Gastroesophageal sphincter (tissue), 4 donors: ENCODE measurements at regions not wholly inside any gene's neighbourhood (a gene's known extent, or its start where the extent isn't known, plus 50 kb on each side); places are given as distances from the start of the nearest gene placed in this dataset.

ENCODE experiments used
- ATAC-seq: fragments of 150-250 bp; one replicate; pipeline ENCODE4 v1.9.1; 2016; ENCODE audit warnings: mild to moderate bottlenecking, moderate library complexity
- H3K27ac ChIP-seq, 4 donors: fragments of 200-600 bp; sonication (generic) in 3 of 4; 1 replicate in 3 of 4; 2 replicates in 1 of 4; pipeline ENCODE4 v1.5.1; 2016 to 2019
- H3K27me3 ChIP-seq: fragments of 200-600 bp; sonication (generic); one replicate; pipeline ENCODE4 v1.5.1; 2019
- H3K36me3 ChIP-seq, 2 donors: fragments of 200-600 bp; sonication (generic); one replicate each; pipeline ENCODE4 v1.5.1; 2019; ENCODE audit warnings: control low read depth in 1 of 2
- H3K4me1 ChIP-seq, 3 donors: fragments of 200-600 bp; sonication (generic); 1 replicate in 2 of 3; 2 replicates in 1 of 3; pipeline ENCODE4 v1.5.1; 2016 to 2019; ENCODE audit warnings: control low read depth in 2 of 3
- H3K4me3 ChIP-seq, 2 donors: fragments of 200-600 bp; sonication (generic); one replicate each; pipeline ENCODE4 v1.5.1; 2019; ENCODE audit warnings: mild to moderate bottlenecking in 1 of 2, moderate library complexity in 1 of 2
- H3K9me3 ChIP-seq, 3 donors: fragments of 200-600 bp; sonication (generic); one replicate each; pipeline ENCODE4 v1.5.1; 2017 to 2019; ENCODE audit warnings: control low read depth in 2 of 3
- EP300 ChIP-seq: sonication (generic); formaldehyde crosslinking; IDR thresholded peaks from one replicate; pipeline ENCODE4 v1.6.1; 2017; ENCODE audit warnings: antibody characterized with exemption, mild to moderate bottlenecking
- POLR2A ChIP-seq, 2 donors: fragments of 450-650 bp; IDR thresholded peaks; one replicate each; pipeline ENCODE4 v1.6.1; 2017; ENCODE audit warnings: antibody characterized with exemption in 2 of 2, mild to moderate bottlenecking in 2 of 2, moderate library complexity in 1 of 2
- POLR2AphosphoS5 ChIP-seq: sonication (generic); formaldehyde crosslinking; IDR thresholded peaks from one replicate; pipeline ENCODE4 v1.6.1; 2017; ENCODE audit warnings: antibody characterized with exemption
- WGBS, 2 donors: methylation state at CpG; one replicate each; pipeline ENCODE4 v1.1.5; 2018; ENCODE audit warnings: low coverage in 1 of 2; 5-methylcytosine and 5-hydroxymethylcytosine counted together
- TF ChIP-seq, protein P1 (sequence below), 4 experiments: fragments of 200-600 bp in 2 of 4; fragments of 450-650 bp in 2 of 4; sonication (generic) in 1 of 4; IDR thresholded peaks; one replicate each; pipeline ENCODE4 v1.5.1; 2017 to 2019; ENCODE audit warnings: antibody characterized with exemption in 4 of 4, mild to moderate bottlenecking in 2 of 4, moderate library complexity in 2 of 4

DNA sequence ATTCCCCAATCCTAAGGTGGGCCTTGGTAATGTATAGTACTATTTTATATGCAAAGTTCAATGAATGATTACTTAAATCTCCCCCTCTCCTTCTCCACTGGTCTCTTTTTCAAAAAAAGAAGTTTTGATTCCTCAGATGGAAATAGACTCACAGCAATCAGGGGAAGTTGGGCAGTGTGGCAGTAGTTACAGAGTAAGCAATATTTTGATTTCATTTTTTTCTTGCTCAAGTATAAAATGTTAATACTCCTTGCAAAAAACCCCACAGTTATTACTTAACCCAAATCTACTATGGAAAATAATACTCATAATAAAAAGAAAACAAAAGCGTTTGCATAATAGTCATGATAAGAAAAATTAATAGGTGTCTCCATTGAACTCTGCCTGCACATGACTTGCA lies 56.9 kb upstream of the CXCL8 start:
- no peaks in the 10 kb centered on the region for H3K4me1 ChIP-seq
- no peaks in the 10 kb centered on the region for H3K36me3 ChIP-seq
- TF ChIP-seq EP300 = no peak
- TF ChIP-seq POLR2A (IDR thresholded peaks at IDR 0.05) = no peak
- TF ChIP-seq, protein P1, sequence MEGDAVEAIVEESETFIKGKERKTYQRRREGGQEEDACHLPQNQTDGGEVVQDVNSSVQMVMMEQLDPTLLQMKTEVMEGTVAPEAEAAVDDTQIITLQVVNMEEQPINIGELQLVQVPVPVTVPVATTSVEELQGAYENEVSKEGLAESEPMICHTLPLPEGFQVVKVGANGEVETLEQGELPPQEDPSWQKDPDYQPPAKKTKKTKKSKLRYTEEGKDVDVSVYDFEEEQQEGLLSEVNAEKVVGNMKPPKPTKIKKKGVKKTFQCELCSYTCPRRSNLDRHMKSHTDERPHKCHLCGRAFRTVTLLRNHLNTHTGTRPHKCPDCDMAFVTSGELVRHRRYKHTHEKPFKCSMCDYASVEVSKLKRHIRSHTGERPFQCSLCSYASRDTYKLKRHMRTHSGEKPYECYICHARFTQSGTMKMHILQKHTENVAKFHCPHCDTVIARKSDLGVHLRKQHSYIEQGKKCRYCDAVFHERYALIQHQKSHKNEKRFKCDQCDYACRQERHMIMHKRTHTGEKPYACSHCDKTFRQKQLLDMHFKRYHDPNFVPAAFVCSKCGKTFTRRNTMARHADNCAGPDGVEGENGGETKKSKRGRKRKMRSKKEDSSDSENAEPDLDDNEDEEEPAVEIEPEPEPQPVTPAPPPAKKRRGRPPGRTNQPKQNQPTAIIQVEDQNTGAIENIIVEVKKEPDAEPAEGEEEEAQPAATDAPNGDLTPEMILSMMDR (IDR thresholded peaks at IDR 0.05) = no peak
- TF ChIP-seq POLR2AphosphoS5 = no peak
- 90 to 93% methylated on average over 1 of the region's 1 CpG for WGBS, 2 donors
- H3K9me3 ChIP-seq = no peaks in the 10 kb centered on the region
- H3K4me3 ChIP-seq = no peak overlapping the region
- no peaks in the 10 kb centered on the region for H3K27me3 ChIP-seq
- no peak overlapping the region for H3K27ac ChIP-seq
- no peak for ATAC-seq

DNA sequence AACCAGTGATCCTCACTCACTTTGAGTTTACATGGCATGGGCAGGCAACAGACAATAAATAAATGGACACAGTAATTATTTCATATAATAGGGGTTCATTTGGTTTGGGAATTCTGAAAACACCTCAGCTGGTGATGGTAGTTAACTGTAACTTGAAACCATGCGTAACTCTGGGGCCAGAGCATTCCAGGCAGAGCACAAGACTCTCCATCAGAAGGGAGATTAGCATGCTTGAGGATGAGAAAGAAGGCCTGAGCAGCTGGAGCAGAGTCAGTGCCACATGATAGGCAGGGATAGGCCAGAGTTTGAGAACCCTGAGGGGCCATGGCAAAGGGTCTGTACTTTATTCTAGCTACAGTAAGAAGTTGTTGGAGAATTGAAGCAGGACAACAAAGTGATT lies 56.3 kb upstream of the CXCL8 start:
- 0% methylated on average over 1 of the region's 1 CpG for WGBS, 2 donors
- Histone ChIP-seq H3K4me1 (no peaks in the 10 kb centered on the region), H3K36me3 (no peaks in the 10 kb centered on the region), H3K9me3 (no peaks in the 10 kb centered on the region), H3K27me3 (no peaks in the 10 kb centered on the region), H3K4me3 (no peak overlapping the region), H3K27ac (no peak overlapping the region)
- no peak for ATAC-seq
- TF ChIP-seq POLR2A (IDR thresholded peaks at IDR 0.05) (no peak), POLR2AphosphoS5 (no peak), EP300 (no peak)
- TF ChIP-seq, protein P1 (IDR thresholded peaks at IDR 0.05) = no peak

DNA sequence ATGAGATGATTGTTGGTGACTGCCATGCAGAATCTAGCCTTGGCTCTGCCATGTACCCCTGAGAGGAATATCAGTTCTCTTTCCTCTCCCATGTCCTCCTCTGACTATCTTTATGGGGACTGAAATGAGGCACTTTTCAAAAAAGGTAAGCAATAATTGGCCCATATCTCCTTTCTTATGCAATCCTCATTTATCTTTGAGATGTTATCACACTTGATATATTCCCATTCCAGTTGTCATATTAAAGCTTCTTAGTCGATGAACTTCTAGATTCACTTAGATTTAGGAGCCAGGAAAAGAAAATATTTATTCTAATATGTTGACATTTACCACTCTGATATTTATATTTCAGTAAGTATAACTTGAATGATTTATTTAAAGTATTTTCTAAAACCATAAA lies 55.3 kb upstream of the CXCL8 start:
- Histone ChIP-seq H3K36me3 (no peaks in the 10 kb centered on the region), H3K4me1 (no peaks in the 10 kb centered on the region), H3K4me3 (no peak overlapping the region), H3K27me3 (no peaks in the 10 kb centered on the region), H3K9me3 (no peaks in the 10 kb centered on the region), H3K27ac (no peak overlapping the region)
- TF ChIP-seq EP300 (no peak), POLR2AphosphoS5 (no peak), POLR2A (IDR thresholded peaks at IDR 0.05) (no peak)
- TF ChIP-seq, protein P1 (IDR thresholded peaks at IDR 0.05) = no peak
- WGBS, 2 donors = 7 to 20% methylated on average over 1 of the region's 1 CpG
- ATAC-seq = no peak

DNA sequence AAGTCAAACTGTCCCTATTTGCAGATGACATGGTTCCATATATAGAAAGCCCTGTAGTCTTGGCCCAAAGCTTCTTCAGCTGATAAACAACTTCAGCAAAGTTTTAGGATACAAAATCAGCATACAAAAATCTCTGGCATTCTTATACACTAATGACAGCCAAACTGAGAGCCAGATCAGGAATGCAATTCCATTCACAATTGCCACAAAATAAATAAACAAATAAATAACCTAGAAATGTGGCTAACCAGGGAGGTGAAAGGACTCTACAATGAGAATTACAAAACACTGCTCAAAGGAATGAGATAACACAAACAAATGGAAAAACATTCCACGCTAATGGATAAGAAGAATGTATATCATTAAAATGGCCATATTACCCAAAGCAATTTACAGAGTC lies 52.9 kb upstream of the CXCL8 start:
- H3K36me3 ChIP-seq = no peaks in the 10 kb centered on the region
- no peaks in the 10 kb centered on the region for H3K9me3 ChIP-seq
- TF ChIP-seq, protein P1 (IDR thresholded peaks at IDR 0.05) = no peak
- TF ChIP-seq POLR2AphosphoS5 (no peak), EP300 (no peak), POLR2A (IDR thresholded peaks at IDR 0.05) (no peak)
- no peaks in the 10 kb centered on the region for H3K4me1 ChIP-seq
- no peak overlapping the region for H3K27ac ChIP-seq
- ATAC-seq = no peak
- WGBS, 2 donors = 89 to 100% methylated on average over 1 of the region's 1 CpG
- H3K27me3 ChIP-seq = no peaks in the 10 kb centered on the region
- H3K4me3 ChIP-seq = no peak overlapping the region

DNA sequence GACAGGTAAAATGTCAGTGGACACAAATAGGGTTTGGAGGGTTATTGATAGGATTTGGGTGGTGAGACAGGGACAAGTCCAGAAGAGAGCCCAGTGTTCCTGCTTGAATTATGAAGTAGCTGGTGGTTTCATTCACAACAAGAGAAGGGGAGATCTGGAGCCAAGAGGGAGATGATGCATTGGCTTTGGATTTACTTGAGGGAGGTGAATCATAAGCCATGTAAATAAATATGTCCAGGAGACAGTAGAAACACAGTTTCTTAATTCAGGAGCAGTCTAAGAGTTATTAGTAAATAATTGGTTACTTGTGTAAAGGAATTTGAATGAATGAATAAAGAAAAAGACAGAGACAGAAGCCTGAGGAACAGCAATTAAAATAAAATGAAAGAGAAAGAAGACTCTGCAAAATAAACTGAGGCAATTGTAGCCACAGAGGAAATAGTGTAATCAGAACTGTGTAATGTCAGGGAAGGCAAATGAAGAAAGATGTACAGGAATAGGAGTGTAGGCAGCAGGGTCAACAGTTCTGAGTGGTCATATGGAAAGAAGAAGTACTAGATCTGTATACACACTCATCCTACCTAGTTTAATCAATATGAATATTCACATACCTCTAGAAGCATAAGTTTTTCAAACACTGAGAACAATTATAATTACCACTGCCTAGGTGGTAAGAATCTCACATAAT lies 50.2 kb upstream of the CXCL8 start:
- ATAC-seq = no peak
- Histone ChIP-seq H3K27ac (no peak overlapping the region), H3K36me3 (no peaks in the 10 kb centered on the region), H3K4me1 (no peaks in the 10 kb centered on the region), H3K9me3 (no peaks in the 10 kb centered on the region), H3K27me3 (no peaks in the 10 kb centered on the region), H3K4me3 (no peak overlapping the region)
- TF ChIP-seq POLR2AphosphoS5 (no peak), EP300 (no peak), POLR2A (IDR thresholded peaks at IDR 0.05) (no peak)
- TF ChIP-seq, protein P1 (IDR thresholded peaks at IDR 0.05) = no peak
